ENCODE measurements at regions not wholly inside any gene's neighbourhood (a gene's known extent, or its start where the extent isn't known, plus 50 kb on each side); places are given as distances from the start of the nearest gene placed in this dataset.

GRCh38 chr4:18934197-18934596 lies 912.6 kb upstream of the LCORL start:
- DNase-seq, result no peak
- TF ChIP-seq, protein P1, sequence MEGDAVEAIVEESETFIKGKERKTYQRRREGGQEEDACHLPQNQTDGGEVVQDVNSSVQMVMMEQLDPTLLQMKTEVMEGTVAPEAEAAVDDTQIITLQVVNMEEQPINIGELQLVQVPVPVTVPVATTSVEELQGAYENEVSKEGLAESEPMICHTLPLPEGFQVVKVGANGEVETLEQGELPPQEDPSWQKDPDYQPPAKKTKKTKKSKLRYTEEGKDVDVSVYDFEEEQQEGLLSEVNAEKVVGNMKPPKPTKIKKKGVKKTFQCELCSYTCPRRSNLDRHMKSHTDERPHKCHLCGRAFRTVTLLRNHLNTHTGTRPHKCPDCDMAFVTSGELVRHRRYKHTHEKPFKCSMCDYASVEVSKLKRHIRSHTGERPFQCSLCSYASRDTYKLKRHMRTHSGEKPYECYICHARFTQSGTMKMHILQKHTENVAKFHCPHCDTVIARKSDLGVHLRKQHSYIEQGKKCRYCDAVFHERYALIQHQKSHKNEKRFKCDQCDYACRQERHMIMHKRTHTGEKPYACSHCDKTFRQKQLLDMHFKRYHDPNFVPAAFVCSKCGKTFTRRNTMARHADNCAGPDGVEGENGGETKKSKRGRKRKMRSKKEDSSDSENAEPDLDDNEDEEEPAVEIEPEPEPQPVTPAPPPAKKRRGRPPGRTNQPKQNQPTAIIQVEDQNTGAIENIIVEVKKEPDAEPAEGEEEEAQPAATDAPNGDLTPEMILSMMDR (IDR thresholded peaks at IDR 0.05), result no peak
- no peaks in the 10 kb centered on the region for H3K9me3 ChIP-seq
- no peaks in the 10 kb centered on the region for H3K27me3 ChIP-seq (ENCODE audit: low read depth)
- ATAC-seq, result no peak
- H3K36me3 ChIP-seq, result no peaks in the 10 kb centered on the region
- no peak overlapping the region for H3K4me3 ChIP-seq
- no peak overlapping the region for H3K27ac ChIP-seq
- intact Hi-C loops (cut with DNase I), result no loop called here
- H3K4me1 ChIP-seq, result no peaks in the 10 kb centered on the region

DNA sequence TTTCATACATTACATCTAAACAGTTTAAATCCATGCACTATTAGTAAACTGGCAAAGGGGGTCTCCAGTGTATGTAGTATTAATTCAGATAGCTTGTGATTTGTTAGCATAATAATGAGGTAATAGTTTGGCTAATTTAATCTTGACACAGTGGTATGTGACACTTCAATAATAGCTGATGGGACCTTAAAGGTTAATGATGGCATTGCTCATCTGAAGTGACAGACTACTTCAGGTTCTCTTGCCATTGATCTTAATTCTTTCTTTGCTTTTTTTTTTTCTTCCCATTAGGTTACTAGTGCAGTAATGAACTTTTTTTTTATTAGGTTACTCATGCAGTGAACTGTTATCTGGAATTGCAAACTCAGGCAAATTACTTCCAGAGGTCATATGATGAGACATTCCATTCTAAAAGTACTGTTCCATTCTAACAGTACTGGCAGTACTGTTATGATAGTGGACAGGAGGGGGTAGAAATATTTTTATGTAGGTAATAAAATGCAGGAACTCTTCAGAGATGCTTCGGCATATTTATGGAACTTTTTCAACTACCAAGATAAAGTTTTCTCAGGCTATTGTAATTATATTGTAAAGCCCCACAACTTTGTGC lies 911.3 kb upstream of the LCORL start:
- Histone ChIP-seq H3K4me3 (no peak overlapping the region), H3K4me1 (no peaks in the 10 kb centered on the region), H3K36me3 (no peaks in the 10 kb centered on the region), H3K27ac (no peak overlapping the region), H3K27me3 (ENCODE audit: low read depth) (no peaks in the 10 kb centered on the region), H3K9me3 (no peaks in the 10 kb centered on the region)
- intact Hi-C loops (cut with DNase I), result no loop called here
- DNase-seq (no peak), ATAC-seq (no peak)
- TF ChIP-seq, protein P1 (IDR thresholded peaks at IDR 0.05), result no peak

GRCh38 chr4:18931643-18932377 lies 910.3 kb upstream of the LCORL start:
- intact Hi-C loops (cut with DNase I), result no loop called here
- TF ChIP-seq, protein P1 (IDR thresholded peaks at IDR 0.05), result no peak

DNA sequence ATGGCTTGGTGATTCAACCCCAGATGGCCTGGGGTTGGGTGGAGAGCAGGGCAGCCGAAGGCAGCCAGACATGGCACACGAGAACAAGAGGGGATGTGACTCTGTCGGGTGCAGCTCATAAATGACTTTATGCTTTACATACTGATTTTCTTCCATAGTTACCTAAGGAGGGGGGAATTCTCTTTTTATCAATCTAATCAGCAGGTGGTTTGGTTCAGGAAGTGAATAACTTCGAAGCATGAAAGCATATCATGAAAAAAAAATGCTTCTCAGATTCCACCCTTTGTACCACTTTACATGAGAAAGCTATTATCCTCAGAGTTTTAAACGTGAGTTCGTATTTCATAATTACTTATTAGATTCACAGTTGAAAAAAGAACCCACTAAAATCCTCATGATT lies 908.9 kb upstream of the LCORL start:
- Histone ChIP-seq H3K4me1 (no peaks in the 10 kb centered on the region), H3K27me3 (ENCODE audit: low read depth) (no peaks in the 10 kb centered on the region), H3K27ac (no peak overlapping the region), H3K9me3 (peaks cover 2% of the 10 kb centered on the region), H3K36me3 (no peaks in the 10 kb centered on the region), H3K4me3 (no peak overlapping the region)
- ATAC-seq, result no peak
- TF ChIP-seq, protein P1 (IDR thresholded peaks at IDR 0.05), result no peak
- intact Hi-C loops (cut with DNase I), result no loop called here
- no peak for DNase-seq

More at GRCh38 chr4:18931643-18932377, 910.3 kb upstream of the LCORL start:
- ATAC-seq (no peak), DNase-seq (no peak)
- H3K36me3 ChIP-seq, result no peaks in the 10 kb centered on the region
- H3K27ac ChIP-seq, result no peak overlapping the region
- H3K27me3 ChIP-seq (ENCODE audit: low read depth), result no peaks in the 10 kb centered on the region
- H3K4me3 ChIP-seq, result no peak overlapping the region
- no peaks in the 10 kb centered on the region for H3K9me3 ChIP-seq
- no peaks in the 10 kb centered on the region for H3K4me1 ChIP-seq

GRCh38 chr4:18923496-18924161 lies 902.1 kb upstream of the LCORL start:
- Histone ChIP-seq H3K9me3 (peaks cover 2% of the 10 kb centered on the region), H3K4me1 (no peaks in the 10 kb centered on the region), H3K36me3 (no peaks in the 10 kb centered on the region), H3K27ac (no peak overlapping the region), H3K4me3 (no peak overlapping the region), H3K27me3 (ENCODE audit: low read depth) (no peaks in the 10 kb centered on the region)
- ATAC-seq (no peak), DNase-seq (no peak)
- intact Hi-C loops (cut with DNase I), result no loop called here
- TF ChIP-seq, protein P1 (IDR thresholded peaks at IDR 0.05), result no peak

Data from lower lobe of right lung (tissue), 2 donors.